Retina (tissue), 1 donor: ENCODE measurements at regions not wholly inside any gene's neighbourhood (a gene's known extent, or its start where the extent isn't known, plus 50 kb on each side); places are given as distances from the start of the nearest gene placed in this dataset.

ENCODE experiments used
- DNase-seq: peaks from one replicate; pipeline ENCODE4 v3.0.0-alpha.2; 2016

- no peak for DNase-seq
Measured at GRCh38 chr6:12593771-12594529, 122.6 kb upstream of the PHACTR1 start.

GRCh38 chr6:12594530-12594893 lies 122.1 kb upstream of the PHACTR1 start:
- no peak for DNase-seq

GRCh38 chr6:12595161-12595811 lies 121.3 kb upstream of the PHACTR1 start:
- DNase-seq = no peak

GRCh38 chr6:12596731-12597130 lies 119.8 kb upstream of the PHACTR1 start:
- no peak for DNase-seq

- DNase-seq = no peak
Measured at GRCh38 chr6:12598919-12599318, 117.6 kb upstream of the PHACTR1 start.

- DNase-seq = no peak
Measured at GRCh38 chr6:12601881-12602280, 114.7 kb upstream of the PHACTR1 start.

GRCh38 chr6:12602342-12602741 lies 114.2 kb upstream of the PHACTR1 start:
- no peak for DNase-seq

- DNase-seq = peak; percentile 62
Measured at GRCh38 chr6:12602951-12603672, 113.5 kb upstream of the PHACTR1 start.

GRCh38 chr6:12603673-12604049 lies 112.9 kb upstream of the PHACTR1 start:
- DNase-seq = no peak

GRCh38 chr6:12605888-12606345 lies 110.7 kb upstream of the PHACTR1 start:
- DNase-seq = peak; percentile 67

GRCh38 chr6:12606616-12607015 lies 110.0 kb upstream of the PHACTR1 start:
- DNase-seq = no peak

- DNase-seq = no peak
Measured at GRCh38 chr6:12608016-12608860, 108.3 kb upstream of the PHACTR1 start.

- no peak for DNase-seq
Measured at GRCh38 chr6:12608874-12609273, 107.7 kb upstream of the PHACTR1 start.

- DNase-seq = no peak
Measured at GRCh38 chr6:12609751-12610150, 106.8 kb upstream of the PHACTR1 start.

- DNase-seq = no peak
Measured at GRCh38 chr6:12610862-12611261, 105.7 kb upstream of the PHACTR1 start.

- DNase-seq = no peak
Measured at GRCh38 chr6:12613811-12614210, 102.8 kb upstream of the PHACTR1 start.

- DNase-seq = no peak
Measured at GRCh38 chr6:12614456-12614855, 102.1 kb upstream of the PHACTR1 start.

- no peak for DNase-seq
Measured at GRCh38 chr6:12618296-12618695, 98.3 kb upstream of the PHACTR1 start.

GRCh38 chr6:12621754-12622153 lies 94.8 kb upstream of the PHACTR1 start:
- DNase-seq = no peak

- DNase-seq = no peak
Measured at GRCh38 chr6:12622566-12622965, 94.0 kb upstream of the PHACTR1 start.

GRCh38 chr6:12624142-12624837 lies 92.3 kb upstream of the PHACTR1 start:
- DNase-seq = no peak

- DNase-seq = no peak
Measured at GRCh38 chr6:12627053-12627452, 89.5 kb upstream of the PHACTR1 start.
